ENCODE measurements at regions not wholly inside any gene's neighbourhood (a gene's known extent, or its start where the extent isn't known, plus 50 kb on each side); places are given as distances from the start of the nearest gene placed in this dataset.

DNA sequence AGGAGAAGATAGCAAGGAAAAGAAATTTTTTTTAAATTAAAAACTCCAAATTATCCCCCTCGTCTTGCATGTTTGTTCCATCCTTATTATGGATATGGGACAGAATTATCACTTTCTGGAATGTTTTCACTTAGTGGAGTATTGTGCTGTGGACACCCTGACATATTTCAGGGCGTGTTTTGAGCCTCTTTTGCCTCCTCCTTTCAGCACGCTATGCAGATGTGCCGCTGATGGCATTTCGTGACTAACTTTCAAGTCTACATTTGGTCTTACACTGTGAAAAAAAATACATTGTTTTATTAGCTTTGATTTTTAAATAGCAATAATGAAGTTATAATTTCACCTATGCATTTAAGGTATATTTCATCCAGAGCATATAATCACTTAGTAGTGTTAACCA lies 738.7 kb downstream of the LTN1 start:
- TF ChIP-seq, protein P1, sequence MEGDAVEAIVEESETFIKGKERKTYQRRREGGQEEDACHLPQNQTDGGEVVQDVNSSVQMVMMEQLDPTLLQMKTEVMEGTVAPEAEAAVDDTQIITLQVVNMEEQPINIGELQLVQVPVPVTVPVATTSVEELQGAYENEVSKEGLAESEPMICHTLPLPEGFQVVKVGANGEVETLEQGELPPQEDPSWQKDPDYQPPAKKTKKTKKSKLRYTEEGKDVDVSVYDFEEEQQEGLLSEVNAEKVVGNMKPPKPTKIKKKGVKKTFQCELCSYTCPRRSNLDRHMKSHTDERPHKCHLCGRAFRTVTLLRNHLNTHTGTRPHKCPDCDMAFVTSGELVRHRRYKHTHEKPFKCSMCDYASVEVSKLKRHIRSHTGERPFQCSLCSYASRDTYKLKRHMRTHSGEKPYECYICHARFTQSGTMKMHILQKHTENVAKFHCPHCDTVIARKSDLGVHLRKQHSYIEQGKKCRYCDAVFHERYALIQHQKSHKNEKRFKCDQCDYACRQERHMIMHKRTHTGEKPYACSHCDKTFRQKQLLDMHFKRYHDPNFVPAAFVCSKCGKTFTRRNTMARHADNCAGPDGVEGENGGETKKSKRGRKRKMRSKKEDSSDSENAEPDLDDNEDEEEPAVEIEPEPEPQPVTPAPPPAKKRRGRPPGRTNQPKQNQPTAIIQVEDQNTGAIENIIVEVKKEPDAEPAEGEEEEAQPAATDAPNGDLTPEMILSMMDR (IDR thresholded peaks at IDR 0.05): no peak
- TF ChIP-seq EP300 (IDR thresholded peaks at IDR 0.05): no peak
- TF ChIP-seq POLR2A (IDR thresholded peaks at IDR 0.05): no peak
